Gastroesophageal sphincter (tissue), 4 donors: ENCODE measurements at regions not wholly inside any gene's neighbourhood (a gene's known extent, or its start where the extent isn't known, plus 50 kb on each side); places are given as distances from the start of the nearest gene placed in this dataset.

Experiments
- ATAC-seq: fragments of 150-250 bp; one replicate; pipeline ENCODE4 v1.9.1; 2016; ENCODE audit warnings: mild to moderate bottlenecking, moderate library complexity
- H3K27ac ChIP-seq, 4 donors: fragments of 200-600 bp; sonication (generic) in 3 of 4; 1 replicate in 3 of 4; 2 replicates in 1 of 4; pipeline ENCODE4 v1.5.1; 2016 to 2019
- H3K27me3 ChIP-seq: fragments of 200-600 bp; sonication (generic); one replicate; pipeline ENCODE4 v1.5.1; 2019
- H3K36me3 ChIP-seq, 2 donors: fragments of 200-600 bp; sonication (generic); one replicate each; pipeline ENCODE4 v1.5.1; 2019; ENCODE audit warnings: control low read depth in 1 of 2
- H3K4me1 ChIP-seq, 3 donors: fragments of 200-600 bp; sonication (generic); 1 replicate in 2 of 3; 2 replicates in 1 of 3; pipeline ENCODE4 v1.5.1; 2016 to 2019; ENCODE audit warnings: control low read depth in 2 of 3
- H3K4me3 ChIP-seq, 2 donors: fragments of 200-600 bp; sonication (generic); one replicate each; pipeline ENCODE4 v1.5.1; 2019; ENCODE audit warnings: mild to moderate bottlenecking in 1 of 2, moderate library complexity in 1 of 2
- H3K9me3 ChIP-seq, 3 donors: fragments of 200-600 bp; sonication (generic); one replicate each; pipeline ENCODE4 v1.5.1; 2017 to 2019; ENCODE audit warnings: control low read depth in 2 of 3
- CTCF ChIP-seq, 4 experiments: fragments of 200-600 bp in 2 of 4; fragments of 450-650 bp in 2 of 4; sonication (generic) in 1 of 4; IDR thresholded peaks; one replicate each; pipeline ENCODE4 v1.5.1; 2017 to 2019; ENCODE audit warnings: antibody characterized with exemption in 4 of 4, mild to moderate bottlenecking in 2 of 4, moderate library complexity in 2 of 4
- EP300 ChIP-seq: sonication (generic); formaldehyde crosslinking; IDR thresholded peaks from one replicate; pipeline ENCODE4 v1.6.1; 2017; ENCODE audit warnings: antibody characterized with exemption, mild to moderate bottlenecking
- POLR2A ChIP-seq, 2 donors: fragments of 450-650 bp; IDR thresholded peaks; one replicate each; pipeline ENCODE4 v1.6.1; 2017; ENCODE audit warnings: antibody characterized with exemption in 2 of 2, mild to moderate bottlenecking in 2 of 2, moderate library complexity in 1 of 2
- POLR2AphosphoS5 ChIP-seq: sonication (generic); formaldehyde crosslinking; IDR thresholded peaks from one replicate; pipeline ENCODE4 v1.6.1; 2017; ENCODE audit warnings: antibody characterized with exemption
- WGBS, 2 donors: methylation state at CpG; one replicate each; pipeline ENCODE4 v1.1.5; 2018; ENCODE audit warnings: low coverage in 1 of 2; 5-methylcytosine and 5-hydroxymethylcytosine counted together

- no peak for TF ChIP-seq CTCF (IDR thresholded peaks at IDR 0.05)
- TF ChIP-seq EP300, result no peak
- no peak for TF ChIP-seq POLR2A (IDR thresholded peaks at IDR 0.05)
- no peak for TF ChIP-seq POLR2AphosphoS5
- 60 to 90% methylated on average over 1 to 2 of the region's 2 CpGs for WGBS, 2 donors
- ATAC-seq, result no peak
- Histone ChIP-seq H3K27me3 (no peaks in the 10 kb centered on the region), H3K4me3 (no peak overlapping the region), H3K36me3 (no peaks in the 10 kb centered on the region), H3K4me1 (peaks cover 0 to 9% (median 3%) of the 10 kb centered on the region in 3 donors), H3K9me3 (no peaks in the 10 kb centered on the region), H3K27ac (no peak overlapping the region)
These were observed 71.3 kb downstream of the RPE65 start for GRCh38 chr1:68378296-68379084.

GRCh38 chr1:68377098-68377497 lies 72.7 kb downstream of the RPE65 start:
- WGBS, 2 donors, result 95% methylated on average over 3 of the region's 3 CpGs
- peaks cover 0 to 9% (median 3%) of the 10 kb centered on the region in 3 donors for H3K4me1 ChIP-seq
- H3K27ac ChIP-seq, result no peak overlapping the region

GRCh38 chr1:68376441-68376840 lies 73.3 kb downstream of the RPE65 start:
- Histone ChIP-seq H3K4me3 (no peak overlapping the region), H3K4me1 (peaks cover 0 to 9% (median 3%) of the 10 kb centered on the region in 3 donors), H3K27me3 (no peaks in the 10 kb centered on the region), H3K36me3 (no peaks in the 10 kb centered on the region), H3K27ac (no peak overlapping the region), H3K9me3 (no peaks in the 10 kb centered on the region)
- no peak for TF ChIP-seq POLR2AphosphoS5
- TF ChIP-seq POLR2A (IDR thresholded peaks at IDR 0.05), result no peak
- no peak for TF ChIP-seq CTCF (IDR thresholded peaks at IDR 0.05)
- no peak for ATAC-seq

More at GRCh38 chr1:68377098-68377497, 72.7 kb downstream of the RPE65 start:
- no peak overlapping the region for H3K4me3 ChIP-seq
- ATAC-seq, result no peak
- no peak for TF ChIP-seq POLR2AphosphoS5
- no peak for TF ChIP-seq CTCF (IDR thresholded peaks at IDR 0.05)
- TF ChIP-seq EP300, result no peak
- no peak for TF ChIP-seq POLR2A (IDR thresholded peaks at IDR 0.05)
- no peaks in the 10 kb centered on the region for H3K27me3 ChIP-seq
- H3K36me3 ChIP-seq, result no peaks in the 10 kb centered on the region
- H3K9me3 ChIP-seq, result no peaks in the 10 kb centered on the region

GRCh38 chr1:68375919-68376318 lies 73.8 kb downstream of the RPE65 start:
- ATAC-seq, result no peak
- H3K27me3 ChIP-seq, result no peaks in the 10 kb centered on the region
- H3K36me3 ChIP-seq, result no peaks in the 10 kb centered on the region
- WGBS, 2 donors, result 0 to 7% methylated on average over 1 of the region's 1 CpG
- H3K4me3 ChIP-seq, result no peak overlapping the region
- H3K27ac ChIP-seq, result no peak overlapping the region
- H3K4me1 ChIP-seq, result peaks cover 0 to 9% (median 3%) of the 10 kb centered on the region in 3 donors
- no peaks in the 10 kb centered on the region for H3K9me3 ChIP-seq
- TF ChIP-seq POLR2AphosphoS5 (no peak), EP300 (no peak), CTCF (IDR thresholded peaks at IDR 0.05) (no peak), POLR2A (IDR thresholded peaks at IDR 0.05) (no peak)

GRCh38 chr1:68373173-68373572 lies 76.6 kb downstream of the RPE65 start:
- Histone ChIP-seq H3K27me3 (no peaks in the 10 kb centered on the region), H3K9me3 (no peaks in the 10 kb centered on the region), H3K4me3 (no peak overlapping the region), H3K36me3 (no peaks in the 10 kb centered on the region), H3K4me1 (peaks cover 0 to 9% (median 3%) of the 10 kb centered on the region in 3 donors), H3K27ac (no peak overlapping the region)
- no peak for TF ChIP-seq POLR2AphosphoS5
- no peak for TF ChIP-seq CTCF (IDR thresholded peaks at IDR 0.05)
- ATAC-seq, result no peak
- 91 to 97% methylated on average over 11 to 12 of the region's 18 CpGs for WGBS, 2 donors
